GM21528 (cell line): ENCODE measurements at regions not wholly inside any gene's neighbourhood (a gene's known extent, or its start where the extent isn't known, plus 50 kb on each side); places are given as distances from the start of the nearest gene placed in this dataset.

ENCODE experiments used
- ATAC-seq: cut with Tn5 transposase; IDR thresholded peaks from one replicate; pipeline ENCODE4 v1.9.1; 2021; ENCODE audit warnings: mild to moderate bottlenecking, moderate library complexity; ENCODE audit not compliant: unreplicated experiment, low FRiP score

DNA sequence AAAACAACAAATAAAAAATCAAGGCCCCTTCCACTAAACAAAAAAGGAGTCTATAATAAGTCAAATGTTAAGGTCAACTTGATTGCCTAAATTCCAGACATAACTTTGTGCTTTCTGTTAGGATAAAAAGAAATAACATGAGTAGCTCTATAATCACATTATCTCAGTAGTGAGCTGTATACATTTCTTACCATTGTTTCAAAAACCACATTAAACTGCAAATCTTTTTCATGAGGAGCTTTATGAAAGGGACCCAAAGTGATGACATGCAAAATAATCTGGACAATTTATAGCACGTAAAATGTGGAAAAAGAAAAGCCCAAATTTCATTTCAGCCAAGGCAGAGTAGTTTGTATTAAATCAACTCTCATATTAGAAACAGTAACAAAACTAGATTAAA, 269.2 kb downstream of the KLF12 start:
- ATAC-seq = no peak

DNA sequence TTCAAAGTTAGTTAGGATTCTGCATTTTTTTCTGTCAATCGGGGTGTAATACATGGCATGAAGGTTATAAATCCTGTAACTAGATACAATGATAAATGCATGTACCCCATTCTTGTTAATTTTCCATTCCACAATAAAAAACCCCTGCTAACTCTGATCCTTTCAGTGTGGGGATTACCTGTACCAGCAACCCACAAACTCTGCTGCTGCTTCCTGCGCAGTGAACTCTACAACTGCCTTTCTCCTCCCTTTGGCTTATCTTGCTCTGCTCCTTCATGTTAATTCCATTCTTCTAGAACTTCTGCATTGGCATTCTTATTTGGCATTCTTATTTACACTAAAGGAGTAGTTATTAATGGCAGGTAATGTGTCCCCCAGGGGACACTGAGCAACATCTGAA, 273.1 kb downstream of the KLF12 start:
- ATAC-seq = no peak

DNA sequence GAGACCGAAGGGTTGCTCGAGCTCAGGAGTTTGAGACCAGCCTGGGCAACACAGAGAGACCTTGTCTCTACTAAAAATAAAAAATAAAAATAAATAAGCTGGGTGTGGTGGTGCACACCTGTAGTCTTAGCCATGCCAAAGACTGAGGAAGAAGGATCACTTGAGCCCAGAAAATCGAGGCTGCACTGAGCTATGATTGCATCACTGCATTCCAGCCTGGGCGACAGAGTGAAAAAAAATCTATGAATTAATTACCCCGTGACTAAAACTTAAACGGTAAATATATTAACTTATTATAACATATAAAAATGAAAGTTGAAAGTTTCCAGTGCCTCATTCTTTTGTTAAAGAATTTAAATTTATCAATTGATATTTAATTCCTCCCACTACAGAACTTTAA, 273.7 kb downstream of the KLF12 start:
- no peak for ATAC-seq

DNA sequence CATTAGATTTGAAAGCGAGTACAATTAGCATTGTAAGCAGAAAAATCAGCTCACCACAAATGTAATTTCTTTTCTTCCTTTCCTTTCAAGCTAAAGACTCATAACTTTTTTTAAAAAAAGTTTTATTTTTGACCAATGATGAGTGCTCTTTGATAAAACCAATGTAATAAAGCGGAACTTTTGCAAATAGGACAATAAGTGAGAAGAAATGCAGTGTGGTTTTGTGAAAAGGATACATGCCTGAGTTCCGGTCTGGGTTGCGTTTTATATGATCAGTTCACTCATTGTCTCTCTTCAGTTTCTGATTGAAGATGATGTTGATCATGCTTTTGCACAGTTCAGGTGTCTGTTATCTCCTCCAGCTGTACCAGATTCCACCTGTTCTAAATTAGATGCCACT, 274.4 kb downstream of the KLF12 start:
- no peak for ATAC-seq

DNA sequence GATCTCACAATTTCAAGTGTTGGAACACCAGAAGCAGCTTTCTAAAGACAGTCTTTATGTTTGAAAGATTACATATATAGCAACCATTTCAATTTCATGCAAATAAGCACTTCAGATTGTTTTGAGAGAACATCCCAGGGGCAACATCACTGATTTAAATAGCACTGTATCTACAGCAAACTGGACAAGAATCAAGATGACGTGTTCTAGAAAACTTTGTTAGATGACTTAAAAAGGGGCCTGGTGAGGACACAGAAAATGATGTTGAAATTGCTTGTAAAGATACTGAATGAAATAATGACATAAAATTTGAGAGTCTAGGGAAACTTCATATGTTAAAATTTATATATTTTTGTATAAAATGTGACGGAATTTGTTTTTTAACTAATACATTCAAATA, 277.1 kb downstream of the KLF12 start:
- ATAC-seq = no peak

DNA sequence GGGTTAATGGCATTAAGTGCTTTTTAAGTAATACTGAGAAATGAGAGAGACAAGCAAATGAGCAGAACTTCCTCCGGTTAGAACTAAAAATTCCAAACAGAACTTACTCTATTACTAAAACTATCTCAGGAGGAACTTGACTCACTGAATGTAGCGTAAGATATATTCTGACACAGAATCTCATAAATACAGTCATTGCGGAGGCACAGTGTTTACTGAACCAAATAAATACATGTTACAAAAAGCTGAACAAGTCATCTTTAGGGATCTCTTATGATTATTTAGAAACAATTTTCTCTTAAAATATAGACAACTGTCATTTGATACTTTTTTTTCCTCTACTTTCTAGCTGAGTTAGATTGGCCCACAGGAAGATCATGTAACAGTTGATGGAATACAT, 283.1 kb downstream of the KLF12 start:
- ATAC-seq = no peak

DNA sequence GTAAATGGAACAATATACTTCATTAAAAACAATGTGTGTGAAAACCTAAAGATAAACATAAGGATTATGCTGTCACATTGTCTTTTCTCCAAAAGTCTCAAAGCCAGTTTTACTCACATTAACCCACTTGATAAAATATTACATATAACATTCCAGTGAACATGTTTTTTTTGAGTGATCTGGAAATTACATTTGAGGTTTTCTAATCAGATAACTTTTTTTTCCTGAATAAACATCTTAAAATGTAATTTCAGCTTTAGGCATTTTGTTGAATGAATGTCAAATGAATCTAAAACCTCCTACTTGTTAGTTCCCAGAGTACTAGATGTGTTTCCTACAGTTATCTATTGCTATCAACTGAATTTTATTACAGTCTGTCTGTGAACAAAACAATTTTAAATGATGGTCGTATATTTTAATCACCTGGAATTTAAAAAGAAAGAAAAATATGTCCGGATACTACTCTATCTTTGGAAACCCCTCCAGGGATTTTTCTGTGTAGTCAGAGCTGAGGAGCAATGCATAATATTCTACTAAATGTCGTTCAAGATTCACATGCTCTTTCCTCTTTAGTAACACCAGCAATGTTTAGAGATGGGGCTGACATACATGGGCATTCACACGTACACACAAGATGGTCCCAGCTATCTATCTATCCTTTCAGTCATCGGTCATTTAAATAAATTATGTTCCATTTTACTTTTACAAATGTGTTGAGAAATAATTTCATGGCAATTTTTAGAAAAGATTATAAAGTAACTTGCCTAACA, 283.9 kb downstream of the KLF12 start:
- ATAC-seq = no peak

DNA sequence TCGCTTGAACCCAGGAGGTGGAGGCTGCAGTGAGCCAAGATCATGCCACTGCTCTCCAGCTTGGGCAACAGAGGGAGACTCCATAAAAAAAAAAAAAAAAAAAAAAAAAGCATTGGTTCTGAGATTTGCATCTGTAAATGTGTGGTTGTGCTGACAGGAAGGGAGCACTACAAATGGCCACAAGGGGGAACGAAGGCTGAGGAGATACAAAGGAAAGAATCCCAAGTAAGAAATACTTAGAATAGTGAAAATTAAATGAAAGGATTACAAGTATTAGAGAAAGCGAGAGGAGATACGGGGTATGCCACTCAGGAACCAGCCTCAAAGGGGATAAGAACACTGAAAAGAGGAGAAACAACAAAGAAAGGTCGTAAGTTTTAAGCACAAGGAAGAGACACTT, 284.9 kb downstream of the KLF12 start:
- no peak for ATAC-seq

DNA sequence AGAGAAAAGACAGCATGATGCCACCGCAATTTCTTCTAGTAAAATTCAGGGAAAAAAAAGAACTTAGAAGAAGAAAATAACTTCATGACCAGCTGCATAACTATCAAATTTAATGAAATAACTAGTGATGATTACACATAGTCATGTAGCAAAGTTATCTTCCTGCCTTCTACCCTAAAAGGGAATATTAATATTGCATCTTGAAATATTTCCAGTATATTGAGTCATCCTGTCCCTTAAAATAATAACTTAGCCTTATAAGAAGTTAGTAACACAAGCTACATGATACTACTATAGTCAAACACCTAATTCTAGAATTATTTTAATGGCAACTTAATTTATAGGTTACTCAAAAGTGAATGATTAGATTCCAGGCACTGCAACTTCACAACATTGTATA, 289.2 kb downstream of the KLF12 start:
- ATAC-seq = no peak

DNA sequence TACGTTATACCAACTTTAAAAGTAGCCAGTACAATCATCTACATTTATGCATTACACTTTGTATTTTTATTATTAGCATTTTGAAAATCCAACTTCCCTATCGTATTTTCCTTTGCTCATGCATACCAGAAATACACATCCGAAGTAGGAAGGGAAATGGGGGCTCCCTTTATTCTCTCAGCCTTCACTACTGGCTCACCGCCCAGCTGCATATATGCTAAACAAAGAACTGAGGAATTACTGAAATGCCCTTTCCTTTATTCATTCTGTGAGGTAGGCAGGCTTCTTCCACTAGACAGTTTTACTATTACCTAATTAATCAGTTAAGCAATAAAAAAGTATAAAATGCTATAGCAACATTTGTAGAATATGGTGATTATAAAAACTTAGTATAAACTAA, 291.6 kb downstream of the KLF12 start:
- ATAC-seq = no peak

DNA sequence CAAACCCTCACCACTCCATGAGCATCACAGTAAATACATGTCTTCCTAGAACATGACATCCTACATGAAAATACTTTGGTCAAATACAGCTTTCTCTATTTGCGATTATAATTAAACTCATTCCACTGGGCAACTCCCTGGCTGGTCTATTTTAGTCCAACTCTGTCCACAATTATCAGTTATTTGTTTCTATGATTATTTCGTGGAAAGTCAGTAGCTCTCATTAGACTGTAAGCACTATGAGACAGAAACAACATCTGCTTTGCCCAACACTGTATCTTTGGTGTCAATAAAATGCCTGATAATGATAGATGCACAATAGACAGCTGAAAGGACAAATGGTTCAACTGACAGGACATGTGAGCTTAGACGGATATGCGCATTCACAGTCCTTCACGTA, 292.0 kb downstream of the KLF12 start:
- ATAC-seq = no peak

DNA sequence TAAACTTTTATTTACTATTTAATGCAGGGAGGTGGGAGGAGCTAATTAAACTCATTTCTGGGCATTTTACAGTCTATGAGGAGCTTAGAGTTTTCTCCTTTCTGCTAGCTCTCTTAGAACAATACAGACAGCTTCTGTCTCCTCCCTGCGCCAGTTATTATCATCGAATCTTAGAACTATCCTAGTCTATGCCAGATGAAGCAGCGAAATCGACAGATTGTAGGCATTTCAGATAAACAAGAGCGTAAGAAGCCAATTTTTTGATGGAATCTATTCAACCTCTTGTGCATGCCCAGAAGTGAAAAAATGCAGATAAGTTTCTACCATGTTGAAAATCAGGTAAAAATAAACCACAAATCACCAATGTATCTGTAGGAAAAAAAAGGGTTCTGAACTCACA, 297.1 kb downstream of the KLF12 start:
- no peak for ATAC-seq

DNA sequence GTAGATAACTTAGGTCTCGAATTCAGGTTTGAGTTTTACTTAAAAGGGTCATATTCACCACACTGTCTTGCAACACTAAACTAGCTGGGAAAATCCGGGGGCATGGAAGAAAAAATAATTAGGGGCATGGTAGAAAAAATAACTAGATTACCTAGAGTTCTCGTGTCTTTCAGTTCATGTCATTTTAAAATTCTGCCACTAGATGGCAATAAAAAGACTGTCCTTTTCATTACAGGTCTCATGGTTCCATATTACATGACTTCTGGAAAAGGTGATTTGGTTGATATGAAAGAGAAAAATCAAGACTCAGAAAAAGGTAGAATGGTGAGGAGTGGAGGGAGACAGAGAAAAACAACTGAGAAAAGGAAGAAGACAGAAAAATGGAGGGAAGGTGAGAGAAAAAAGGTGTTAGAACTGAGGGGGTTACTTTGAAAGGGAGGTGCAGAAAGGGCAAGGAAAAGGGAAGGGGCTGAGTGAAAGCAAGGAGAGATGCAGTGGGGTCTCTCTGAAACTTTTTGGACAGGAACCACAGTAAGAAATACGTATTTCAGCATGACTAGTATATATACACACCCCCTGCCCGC, 299.0 kb downstream of the KLF12 start:
- ATAC-seq = no peak

DNA sequence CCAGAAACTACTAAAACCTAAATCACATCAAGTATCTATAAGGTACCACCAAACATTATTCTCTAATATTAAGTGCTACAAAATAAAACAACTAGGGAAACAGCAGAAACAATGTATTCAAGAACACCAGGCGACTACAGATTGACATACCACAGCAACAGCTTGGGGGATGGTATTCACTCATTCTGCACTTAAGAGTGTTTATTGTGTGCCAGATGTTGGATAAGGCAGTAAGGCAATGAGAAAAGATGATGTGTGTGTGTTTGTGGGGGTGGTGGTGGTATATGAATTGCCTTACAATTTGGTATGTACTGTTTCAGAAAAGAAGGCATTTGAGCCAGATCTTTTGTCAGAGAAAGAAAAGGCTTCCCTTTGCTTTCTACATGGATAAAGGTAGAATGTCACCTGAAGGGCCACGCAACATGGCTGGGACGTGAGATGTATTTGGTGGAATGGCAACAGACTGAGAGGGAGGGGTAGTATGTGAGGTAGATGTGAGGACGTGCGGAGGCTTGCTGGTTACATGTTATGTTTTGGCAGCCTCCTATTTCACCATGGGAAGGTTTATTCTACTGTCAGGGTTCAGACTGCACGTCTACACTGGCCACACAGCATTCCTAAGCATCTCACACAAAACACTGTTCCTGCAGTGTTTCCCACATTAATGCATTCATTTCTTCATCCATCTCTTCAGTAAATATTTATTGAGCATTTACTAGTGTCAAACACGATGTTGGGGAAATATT, 300.7 kb downstream of the KLF12 start:
- ATAC-seq = no peak

DNA sequence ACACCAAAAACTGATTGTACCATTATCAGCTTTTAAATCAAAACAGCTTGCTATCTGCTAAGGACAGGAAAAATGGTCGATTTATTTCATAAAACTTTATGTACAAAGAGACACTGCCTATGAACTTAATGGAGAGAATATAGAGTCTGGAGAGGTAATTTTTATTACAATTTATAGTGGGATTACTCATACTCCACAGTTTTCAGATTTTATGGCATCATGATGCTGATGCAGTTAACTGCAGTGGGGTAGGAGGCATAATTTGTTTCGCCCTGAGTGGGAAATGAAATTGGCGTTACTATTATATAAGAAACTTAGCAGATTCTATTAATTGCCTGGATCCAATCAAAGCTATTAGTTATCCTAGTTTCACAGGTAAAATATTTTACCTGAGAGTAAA, 301.4 kb downstream of the KLF12 start:
- no peak for ATAC-seq

DNA sequence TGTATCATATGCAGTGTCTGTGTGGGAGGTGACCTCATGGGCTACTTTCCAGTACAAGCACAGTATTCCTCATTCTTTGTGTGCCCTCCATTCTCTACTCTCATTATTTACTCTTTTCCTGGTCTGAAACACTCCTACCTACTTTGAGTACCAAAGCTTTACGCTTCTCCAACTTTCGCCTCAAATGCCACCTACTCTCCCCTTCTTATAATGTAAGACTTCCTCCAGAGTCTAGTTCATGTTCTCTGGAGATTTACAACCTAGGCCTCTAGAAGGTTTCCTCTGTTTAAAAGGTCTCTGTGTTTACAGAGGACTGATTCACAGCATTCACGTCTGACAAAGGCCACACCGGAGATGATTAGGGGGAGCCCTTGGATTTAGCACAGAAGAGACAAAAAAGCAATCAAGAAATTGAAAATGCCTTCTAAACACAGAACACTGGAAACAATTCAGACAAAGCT, 302.0 kb downstream of the KLF12 start:
- ATAC-seq = no peak

DNA sequence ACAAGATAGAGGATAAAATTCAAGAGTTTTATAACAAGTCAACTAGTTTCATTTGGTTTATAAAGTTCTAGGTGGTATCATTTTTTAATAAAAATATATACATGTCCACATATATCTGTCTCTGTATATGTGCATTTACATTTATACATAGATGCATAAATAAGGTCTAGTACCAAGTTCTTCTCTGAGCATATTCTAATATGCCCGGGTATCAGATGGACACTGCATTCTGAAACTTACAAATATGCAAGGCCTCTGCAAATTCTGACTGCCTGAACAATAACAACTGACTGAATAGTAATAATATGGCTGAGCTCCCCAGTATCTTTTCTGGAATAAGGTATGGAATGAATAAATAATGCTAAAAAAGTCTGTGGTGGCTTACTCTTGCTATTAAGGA, 304.8 kb downstream of the KLF12 start:
- no peak for ATAC-seq

DNA sequence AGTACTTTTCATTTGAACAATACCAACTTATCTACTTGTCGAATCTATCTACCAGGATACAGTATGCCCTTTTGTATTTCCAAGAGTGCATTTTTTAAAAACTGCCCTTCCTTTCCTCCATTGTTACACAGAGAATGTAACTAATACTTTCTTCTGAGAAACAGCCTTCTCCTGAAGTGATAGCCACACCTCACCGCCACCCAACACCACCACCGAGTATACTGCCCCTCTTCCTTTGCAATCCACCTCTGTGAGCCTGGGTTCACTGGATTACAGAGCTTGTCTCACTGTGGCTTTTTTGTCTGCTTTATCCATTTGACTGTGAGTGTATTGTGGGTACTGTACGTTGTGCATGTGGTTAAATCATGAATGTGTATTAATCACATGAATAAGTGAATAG, 305.4 kb downstream of the KLF12 start:
- no peak for ATAC-seq

DNA sequence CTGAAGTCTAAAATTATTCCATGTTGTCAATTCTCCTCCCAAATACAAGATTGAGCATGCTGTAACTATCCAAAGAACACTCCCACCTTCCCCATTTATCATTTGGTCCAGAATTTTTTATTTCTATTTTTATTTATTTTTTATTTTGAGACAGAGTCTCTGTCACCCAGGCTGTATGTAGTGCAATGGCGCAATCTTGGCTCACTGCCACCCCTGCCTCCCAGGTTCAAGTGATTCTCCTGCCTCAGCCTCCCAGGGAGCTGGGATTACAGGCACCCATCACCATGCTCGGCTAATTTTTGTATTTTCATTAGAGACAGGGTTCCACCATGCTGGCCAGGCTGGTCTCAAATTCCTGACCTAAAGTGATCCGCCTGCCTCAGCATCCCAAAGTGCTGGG, 306.8 kb downstream of the KLF12 start:
- no peak for ATAC-seq

DNA sequence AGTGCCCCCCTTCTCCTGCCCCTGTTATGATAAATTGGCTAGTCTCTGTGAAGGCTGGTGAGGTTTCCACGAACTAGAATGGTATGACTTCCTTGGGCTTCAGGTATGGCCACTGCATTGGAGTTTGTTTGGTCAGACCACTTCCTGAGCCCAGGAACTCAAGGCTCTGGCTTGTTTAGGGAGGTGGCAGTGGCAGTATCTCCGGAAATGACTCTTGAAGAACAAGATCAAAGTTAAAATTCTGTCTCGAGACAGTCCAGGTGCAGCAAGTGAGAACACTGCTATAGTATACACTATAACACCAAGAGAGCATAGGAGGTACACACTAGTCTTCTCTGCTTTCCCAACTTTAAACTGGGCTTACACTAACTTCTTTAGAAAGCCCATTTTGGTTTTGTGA, 309.1 kb downstream of the KLF12 start:
- no peak for ATAC-seq

DNA sequence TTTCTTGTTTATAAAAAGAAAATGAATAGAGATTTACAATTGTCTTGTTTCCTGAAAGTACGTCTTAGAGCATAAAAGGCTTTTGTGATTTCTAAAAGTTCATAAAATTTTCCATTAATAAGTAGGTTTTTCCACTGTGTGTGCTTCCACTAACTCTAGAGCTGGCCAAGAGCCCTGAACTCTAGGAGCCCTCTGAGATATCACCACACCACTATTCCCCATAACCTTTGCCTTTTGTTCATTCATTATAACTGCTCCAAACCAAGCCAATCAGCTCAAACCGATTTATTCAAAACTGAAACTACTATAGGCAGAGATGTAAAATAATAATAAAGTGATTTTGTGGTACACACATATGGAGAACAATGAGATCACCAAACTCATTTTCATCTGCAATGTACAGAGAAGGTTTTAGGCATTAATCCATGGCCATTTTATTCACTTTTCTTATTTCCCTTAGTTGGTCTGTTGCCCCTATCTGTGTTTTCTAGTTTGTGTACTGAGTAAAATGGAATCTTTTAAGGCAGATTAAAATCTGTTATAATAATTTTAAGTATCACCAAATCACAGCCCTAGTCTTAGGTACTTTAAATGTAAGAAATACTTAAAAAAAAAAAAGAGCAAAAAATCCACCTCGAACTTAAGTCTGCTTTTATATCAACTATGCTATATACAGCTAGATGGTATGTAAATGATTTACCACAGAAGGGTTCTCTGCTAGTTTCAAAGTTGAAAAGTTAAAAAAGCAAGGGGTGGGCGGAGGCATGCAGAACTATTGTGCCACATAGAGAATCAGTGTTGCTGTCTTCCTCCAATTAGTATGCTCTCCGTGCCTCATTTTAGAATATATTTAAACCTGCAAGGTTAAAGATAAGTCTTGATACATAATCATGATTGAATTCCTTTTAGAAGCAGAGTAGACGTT, 311.3 kb downstream of the KLF12 start:
- no peak for ATAC-seq
